Endometrium (tissue), 2 donors: ENCODE measurements at regions not wholly inside any gene's neighbourhood (a gene's known extent, or its start where the extent isn't known, plus 50 kb on each side); places are given as distances from the start of the nearest gene placed in this dataset.

Experiments
- FAIRE-seq: peaks from 2 replicates; lab custom pipeline; 2012; peaks lifted over from hg19 to GRCh38; lab: Jason Lieb, UNC
- donor health status: control.
- donor health status: control.

GRCh38 chr4:184528713-184529112, 54.4 kb upstream of the IRF2 start:
- FAIRE-seq = no peak

- no peak for FAIRE-seq
Observed at GRCh38 chr4:184528051-184528450, 53.7 kb upstream of the IRF2 start.

- FAIRE-seq = no peak
Observed at GRCh38 chr4:184526228-184526627, 51.9 kb upstream of the IRF2 start.
